Smooth muscle cell (in vitro differentiated cells): ENCODE measurements at regions not wholly inside any gene's neighbourhood (a gene's known extent, or its start where the extent isn't known, plus 50 kb on each side); places are given as distances from the start of the nearest gene placed in this dataset.

Experiments
- DNase-seq: peaks from one replicate; lab custom pipeline; 2025; ENCODE audit not compliant: unreplicated experiment; lab: John Stamatoyannopoulos, UW
- H2AFZ ChIP-seq: fragments of 200-600 bp; sonication (generic); 2 replicates; pipeline ENCODE4 v1.6.0; 2016; ENCODE audit warnings: antibody characterized with exemption, low read depth, mild to moderate bottlenecking
- H3F3A ChIP-seq: fragments of 200-600 bp; sonication (generic); 2 replicates; pipeline ENCODE4 v1.6.0; 2017; ENCODE audit warnings: antibody characterized with exemption, low read depth
- H3K27ac ChIP-seq: fragments of 200-600 bp; sonication (generic); 2 replicates; pipeline ENCODE4 v1.5.1; 2016; ENCODE audit warnings: low read depth, mild to moderate bottlenecking
- H3K27me3 ChIP-seq: fragments of 200-600 bp; sonication (generic); 2 replicates; pipeline ENCODE4 v1.6.1; 2016; ENCODE audit warnings: low read depth, mild to moderate bottlenecking
- H3K36me3 ChIP-seq: fragments of 200-600 bp; sonication (generic); 2 replicates; pipeline ENCODE4 v1.5.1; 2016; ENCODE audit warnings: low read depth
- H3K4me1 ChIP-seq: fragments of 200-600 bp; sonication (generic); 2 replicates; pipeline ENCODE4 v1.5.1; 2016; ENCODE audit warnings: low read depth
- H3K4me2 ChIP-seq: fragments of 200-600 bp; sonication (generic); 2 replicates; pipeline ENCODE4 v1.6.0; 2016; ENCODE audit warnings: mild to moderate bottlenecking
- H3K4me3 ChIP-seq: fragments of 200-600 bp; sonication (generic); 2 replicates; pipeline ENCODE4 v1.5.1; 2016; ENCODE audit warnings: mild to moderate bottlenecking
- H3K79me2 ChIP-seq: fragments of 200-600 bp; sonication (generic); 2 replicates; pipeline ENCODE4 v1.6.0; 2016; ENCODE audit warnings: low read depth, mild to moderate bottlenecking
- H3K9ac ChIP-seq: fragments of 200-600 bp; sonication (generic); 2 replicates; pipeline ENCODE4 v1.6.0; 2016; ENCODE audit warnings: low read depth
- H3K9me3 ChIP-seq: fragments of 200-600 bp; sonication (generic); replicated peaks from 2 replicates; pipeline ENCODE4 v1.5.1; 2016; ENCODE audit warnings: low read depth
- H4K20me1 ChIP-seq: fragments of 200-600 bp; sonication (generic); 2 replicates; pipeline ENCODE4 v1.6.0; 2016; ENCODE audit warnings: low read depth
- WGBS: methylation state at CpG from one replicate; pipeline ENCODE4 v1.1.7; 2016; ENCODE audit warnings: low lambda C conversion rate; 5-methylcytosine and 5-hydroxymethylcytosine counted together
- TF ChIP-seq, protein P1 (sequence below): fragments of 200-600 bp; sonication (generic); IDR thresholded peaks from 2 replicates; pipeline ENCODE4 v1.5.1; 2017; ENCODE audit warnings: borderline replicate concordance, mild to moderate bottlenecking, antibody characterized with exemption; ENCODE audit not compliant: insufficient read depth, poor library complexity, severe bottlenecking

DNA sequence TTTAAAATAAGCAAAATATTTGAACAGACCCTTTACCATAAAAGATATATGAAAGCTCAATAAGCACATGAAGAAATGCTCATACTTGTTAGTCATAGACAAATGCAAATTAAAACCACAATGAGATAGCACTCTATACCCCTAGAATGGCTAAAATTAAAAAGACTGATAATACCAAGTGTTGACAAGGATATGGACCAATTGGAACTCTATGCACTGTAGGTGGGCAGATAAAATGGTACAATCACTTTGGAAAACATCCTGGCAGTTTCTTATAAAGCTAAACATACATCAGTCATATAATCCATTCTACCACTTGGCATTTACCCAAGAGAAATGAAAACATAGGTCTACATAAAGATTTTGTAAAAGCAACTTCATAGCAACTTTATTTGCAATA lies 293.0 kb upstream of the TLE3 start:
- Histone ChIP-seq H3K79me2 (no peaks in the 10 kb centered on the region), H3K9ac (no peak overlapping the region), H4K20me1 (no peaks in the 10 kb centered on the region), H3K27me3 (no peaks in the 10 kb centered on the region), H3K27ac (no peak overlapping the region), H3K4me2 (no peak overlapping the region), H3K36me3 (no peaks in the 10 kb centered on the region), H2AFZ (no peak overlapping the region), H3F3A (no peaks in the 10 kb centered on the region), H3K4me3 (no peak overlapping the region), H3K9me3 (no peaks in the 10 kb centered on the region), H3K4me1 (no peaks in the 10 kb centered on the region)
- TF ChIP-seq, protein P1, sequence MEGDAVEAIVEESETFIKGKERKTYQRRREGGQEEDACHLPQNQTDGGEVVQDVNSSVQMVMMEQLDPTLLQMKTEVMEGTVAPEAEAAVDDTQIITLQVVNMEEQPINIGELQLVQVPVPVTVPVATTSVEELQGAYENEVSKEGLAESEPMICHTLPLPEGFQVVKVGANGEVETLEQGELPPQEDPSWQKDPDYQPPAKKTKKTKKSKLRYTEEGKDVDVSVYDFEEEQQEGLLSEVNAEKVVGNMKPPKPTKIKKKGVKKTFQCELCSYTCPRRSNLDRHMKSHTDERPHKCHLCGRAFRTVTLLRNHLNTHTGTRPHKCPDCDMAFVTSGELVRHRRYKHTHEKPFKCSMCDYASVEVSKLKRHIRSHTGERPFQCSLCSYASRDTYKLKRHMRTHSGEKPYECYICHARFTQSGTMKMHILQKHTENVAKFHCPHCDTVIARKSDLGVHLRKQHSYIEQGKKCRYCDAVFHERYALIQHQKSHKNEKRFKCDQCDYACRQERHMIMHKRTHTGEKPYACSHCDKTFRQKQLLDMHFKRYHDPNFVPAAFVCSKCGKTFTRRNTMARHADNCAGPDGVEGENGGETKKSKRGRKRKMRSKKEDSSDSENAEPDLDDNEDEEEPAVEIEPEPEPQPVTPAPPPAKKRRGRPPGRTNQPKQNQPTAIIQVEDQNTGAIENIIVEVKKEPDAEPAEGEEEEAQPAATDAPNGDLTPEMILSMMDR = no peak
- no peak for DNase-seq

DNA sequence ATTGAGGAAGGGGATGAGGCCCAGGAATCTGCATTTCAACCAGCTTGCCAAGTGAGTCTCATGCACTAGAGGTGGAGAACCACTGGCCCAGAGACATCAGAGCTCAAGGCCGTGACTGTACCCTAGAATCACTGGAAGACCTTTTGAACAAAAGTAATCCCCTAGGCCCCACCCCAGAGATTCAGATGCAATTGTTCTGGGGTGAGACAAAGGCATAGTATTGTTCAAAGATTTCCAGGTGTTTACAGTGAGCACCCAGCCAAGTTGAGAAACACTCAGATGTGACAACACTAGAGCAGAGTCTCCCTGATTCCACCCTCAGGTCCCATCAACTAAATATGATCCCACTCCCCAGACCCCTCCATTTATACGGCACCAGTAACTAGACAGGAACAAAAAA lies 290.3 kb upstream of the TLE3 start:
- DNase-seq = no peak
- no peaks in the 10 kb centered on the region for H3K36me3 ChIP-seq
- no peak overlapping the region for H3K9ac ChIP-seq
- no peaks in the 10 kb centered on the region for H3K9me3 ChIP-seq
- H3K4me3 ChIP-seq = no peak overlapping the region
- H3K79me2 ChIP-seq = no peaks in the 10 kb centered on the region
- no peaks in the 10 kb centered on the region for H3K27me3 ChIP-seq
- H3K4me2 ChIP-seq = no peak overlapping the region
- no peaks in the 10 kb centered on the region for H3F3A ChIP-seq
- H3K27ac ChIP-seq = no peak overlapping the region
- TF ChIP-seq, protein P1 = no peak
- no peaks in the 10 kb centered on the region for H4K20me1 ChIP-seq
- H3K4me1 ChIP-seq = no peaks in the 10 kb centered on the region
- no peak overlapping the region for H2AFZ ChIP-seq
- 65% methylated on average over 2 of the region's 2 CpGs for WGBS

DNA sequence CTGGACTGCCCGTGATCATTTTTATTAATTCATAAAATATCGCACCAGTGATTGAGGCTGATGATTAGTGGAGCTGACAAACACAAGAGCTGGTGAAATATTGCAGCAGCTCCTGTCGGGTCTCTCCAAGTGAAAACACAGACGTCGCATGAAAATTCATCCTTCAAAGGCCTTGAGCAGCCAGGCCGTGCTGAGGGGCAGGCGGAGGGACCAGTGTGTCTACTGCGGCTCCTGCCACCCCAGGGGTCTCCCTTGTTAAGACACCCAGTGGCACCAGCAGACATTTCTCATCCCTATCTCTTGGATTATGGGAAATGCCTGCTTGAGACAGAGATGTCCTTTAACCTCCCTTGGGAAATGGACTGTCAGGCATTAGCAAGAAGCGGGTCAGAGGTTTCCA lies 289.4 kb upstream of the TLE3 start:
- H3K9ac ChIP-seq = no peak overlapping the region
- TF ChIP-seq, protein P1 = no peak
- no peaks in the 10 kb centered on the region for H3K9me3 ChIP-seq
- H3K4me2 ChIP-seq = no peak overlapping the region
- H4K20me1 ChIP-seq = no peaks in the 10 kb centered on the region
- H3K79me2 ChIP-seq = no peaks in the 10 kb centered on the region
- 92% methylated on average over 9 of the region's 9 CpGs for WGBS
- DNase-seq = no peak
- no peaks in the 10 kb centered on the region for H3K27me3 ChIP-seq
- no peak overlapping the region for H3K4me3 ChIP-seq
- no peaks in the 10 kb centered on the region for H3K36me3 ChIP-seq
- H2AFZ ChIP-seq = no peak overlapping the region
- H3K4me1 ChIP-seq = no peaks in the 10 kb centered on the region
- no peak overlapping the region for H3K27ac ChIP-seq
- no peaks in the 10 kb centered on the region for H3F3A ChIP-seq

DNA sequence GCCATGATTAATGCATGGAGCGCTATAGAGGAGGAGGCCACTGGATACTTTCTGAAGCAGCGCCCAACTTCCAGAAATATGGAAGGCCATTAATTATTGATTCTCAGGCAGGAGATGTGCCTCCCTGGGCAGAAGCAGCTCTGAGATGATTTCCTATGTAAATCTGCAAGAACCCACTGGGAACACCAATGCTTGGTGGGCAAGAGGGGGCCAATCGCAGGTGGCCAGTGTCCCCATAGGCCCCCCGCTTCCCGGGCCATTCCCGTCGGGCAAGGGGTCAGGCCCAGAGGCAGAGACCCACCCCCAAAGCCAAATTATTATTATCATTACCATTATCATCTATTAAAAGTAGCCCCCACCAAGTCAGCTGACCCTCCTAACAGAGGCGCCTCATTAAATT lies 288.0 kb upstream of the TLE3 start:
- Histone ChIP-seq H3F3A (no peaks in the 10 kb centered on the region), H4K20me1 (no peaks in the 10 kb centered on the region), H3K9ac (no peak overlapping the region), H3K79me2 (no peaks in the 10 kb centered on the region), H3K4me3 (no peak overlapping the region), H3K4me1 (no peaks in the 10 kb centered on the region), H3K4me2 (no peak overlapping the region), H3K27ac (no peak overlapping the region), H3K27me3 (no peaks in the 10 kb centered on the region), H2AFZ (no peak overlapping the region), H3K9me3 (no peaks in the 10 kb centered on the region), H3K36me3 (no peaks in the 10 kb centered on the region)
- DNase-seq = no peak
- 96% methylated on average over 8 of the region's 8 CpGs for WGBS
- TF ChIP-seq, protein P1 = no peak
